H1 (cell line): ENCODE measurements at regions not wholly inside any gene's neighbourhood (a gene's known extent, or its start where the extent isn't known, plus 50 kb on each side); places are given as distances from the start of the nearest gene placed in this dataset.
A peak's percentile ranks its signal among the peaks of the same experiment; 100 is the strongest.

Experiments
- CTCF ChIA-PET: fragments of 300-600 bp; sonication (Branson Sonifier 250); formaldehyde crosslinking; loops from one replicate; lab custom pipeline; 2021; ENCODE audit not compliant: partially characterized antibody; lab: Charles Lee
- POLR2A ChIA-PET: fragments of 300-600 bp; sonication (Branson Sonifier 250); formaldehyde crosslinking; loops from one replicate; lab custom pipeline; 2021; ENCODE audit warnings: inconsistent platforms; ENCODE audit not compliant: partially characterized antibody; lab: Charles Lee
- DNase-seq, 2 experiments: peaks; one replicate each; pipeline versions ENCODE4 v3.0.0 to v3.0.0-alpha.2; 2010 to 2022; ENCODE audit warnings: low spot score in 2 of 2, low read depth in 1 of 2, mixed read lengths in 1 of 2
- FAIRE-seq: peaks from 2 replicates; lab custom pipeline; 2011; peaks lifted over from hg19 to GRCh38; lab: Jason Lieb, UNC
- H2AFZ ChIP-seq: 2 replicates; pipeline ENCODE4 v1.8.1; 2012; ENCODE audit warnings: low read length, inconsistent platforms
- H2AK5ac ChIP-seq: 2 replicates; pipeline ENCODE4 v1.6.1; 2013; ENCODE audit warnings: low read depth, low read length
- H2BK120ac ChIP-seq: replicated peaks from 2 replicates; pipeline ENCODE3; 2013; ENCODE audit warnings: low read depth, low read length, inconsistent platforms
- H2BK12ac ChIP-seq: 2 replicates; pipeline ENCODE4 v1.6.1; 2013; ENCODE audit warnings: low read depth, low read length
- H2BK15ac ChIP-seq: 2 replicates; pipeline ENCODE4 v1.6.1; 2013; ENCODE audit warnings: low read length
- H2BK20ac ChIP-seq: 2 replicates; pipeline ENCODE4 v1.6.1; 2013; ENCODE audit warnings: low read length
- H2BK5ac ChIP-seq: 2 replicates; pipeline ENCODE4 v1.6.1; 2013; ENCODE audit warnings: low read depth, low read length
- H3K14ac ChIP-seq: 2 replicates; pipeline ENCODE4 v1.6.1; 2013; ENCODE audit warnings: inconsistent platforms; ENCODE audit not compliant: insufficient read length
- H3K18ac ChIP-seq: 2 replicates; pipeline ENCODE4 v1.6.1; 2013; ENCODE audit warnings: low read length; ENCODE audit errors: extremely low read depth
- H3K23ac ChIP-seq: 2 replicates; pipeline ENCODE4 v1.6.1; 2013; ENCODE audit warnings: inconsistent platforms; ENCODE audit not compliant: insufficient read length
- H3K23me2 ChIP-seq: 2 replicates; pipeline ENCODE4 v1.6.1; 2013; ENCODE audit warnings: low read depth, low read length
- H3K27ac ChIP-seq: 2 replicates; pipeline ENCODE4 v1.6.1; 2011; ENCODE audit warnings: low read depth, low read length, inconsistent platforms
- H3K27me3 ChIP-seq, 4 experiments: replicated peaks in 1 of 4; 1 replicate in 1 of 4; 2 replicates in 3 of 4; pipeline versions ENCODE4 v1.6.1 to v1.8.1; 2011 to 2013; ENCODE audit warnings: low read length in 3 of 4, mild to moderate bottlenecking in 3 of 4, inconsistent platforms in 2 of 4, mixed read lengths in 2 of 4, moderate library complexity in 1 of 4; ENCODE audit not compliant: control insufficient read depth in 3 of 4, insufficient read depth in 3 of 4; ENCODE audit errors: extremely low read depth in 1 of 4
- H3K36me3 ChIP-seq, 4 experiments: 2 replicates each; pipeline versions ENCODE4 v1.6.1 to v1.8.1; 2011 to 2013; ENCODE audit warnings: mild to moderate bottlenecking in 4 of 4, low read length in 3 of 4, moderate library complexity in 2 of 4, control low read depth in 1 of 4, inconsistent platforms in 1 of 4; ENCODE audit not compliant: insufficient read depth in 4 of 4, control insufficient read depth in 2 of 4
- H3K4ac ChIP-seq: replicated peaks from 2 replicates; pipeline ENCODE3; 2013; ENCODE audit warnings: low read length, low read depth, mixed read lengths, inconsistent platforms; ENCODE audit not compliant: insufficient read length
- H3K4me1 ChIP-seq, 4 experiments: replicated peaks in 1 of 4; 1 replicate in 1 of 4; 2 replicates in 3 of 4; pipeline versions ENCODE4 v1.6.1 to v1.8.1; 2011 to 2013; ENCODE audit warnings: low read length in 3 of 4, inconsistent platforms in 2 of 4, mixed read lengths in 1 of 4; ENCODE audit not compliant: insufficient read depth in 4 of 4, control insufficient read depth in 3 of 4
- H3K4me2 ChIP-seq, 2 experiments: 2 replicates each; pipeline versions ENCODE4 v1.6.1 to v1.8.1; 2011 to 2013; ENCODE audit warnings: low read depth in 2 of 2, low read length in 2 of 2, control low read depth in 1 of 2, inconsistent platforms in 1 of 2, mild to moderate bottlenecking in 1 of 2; ENCODE audit not compliant: insufficient read depth in 1 of 2
- H3K4me3 ChIP-seq, 4 experiments: fragments of 200-600, 300-600 bp in 1 of 4; sonication (generic), shearing (Covaris generic), sonication (Bioruptor Twin) in 1 of 4; 2 replicates each; pipeline versions ENCODE4 v1.5.1 to v1.8.1; 2011 to 2016; ENCODE audit warnings: low read length in 4 of 4, low read depth in 3 of 4, control low read depth in 2 of 4, inconsistent platforms in 2 of 4, mild to moderate bottlenecking in 2 of 4, mixed read lengths in 1 of 4, moderate library complexity in 1 of 4; ENCODE audit not compliant: insufficient read depth in 2 of 4; ENCODE audit errors: extremely low read depth in 1 of 4
- H3K56ac ChIP-seq: replicated peaks from 2 replicates; pipeline ENCODE3; 2013; ENCODE audit warnings: low read depth, mild to moderate bottlenecking, mixed read lengths, low read length, inconsistent platforms; ENCODE audit not compliant: insufficient read length
- H3K79me1 ChIP-seq: 2 replicates; pipeline ENCODE4 v1.6.1; 2013; ENCODE audit warnings: low read depth, low read length, control low read depth
- H3K79me2 ChIP-seq, 2 experiments: 2 replicates each; pipeline versions ENCODE4 v1.6.1 to v1.8.1; 2012 to 2013; ENCODE audit warnings: low read length in 2 of 2, mild to moderate bottlenecking in 2 of 2, inconsistent platforms in 1 of 2; ENCODE audit not compliant: insufficient read depth in 2 of 2, control insufficient read depth in 1 of 2
- H3K9ac ChIP-seq, 4 experiments: replicated peaks in 1 of 4; 1 replicate in 1 of 4; 2 replicates in 3 of 4; pipeline versions ENCODE4 v1.6.1 to v1.8.1; 2011 to 2013; ENCODE audit warnings: low read depth in 3 of 4, low read length in 3 of 4, control low read depth in 2 of 4, mild to moderate bottlenecking in 2 of 4, moderate library complexity in 2 of 4, inconsistent platforms in 1 of 4; ENCODE audit errors: extremely low read depth in 1 of 4
- H3K9me3 ChIP-seq, 2 experiments: 2 replicates each; pipeline versions ENCODE4 v1.6.1 to v1.8.1; 2012 to 2013; ENCODE audit warnings: mild to moderate bottlenecking in 2 of 2, moderate library complexity in 2 of 2, control low read depth in 1 of 2, inconsistent platforms in 1 of 2, low read depth in 1 of 2, low read length in 1 of 2, mixed read lengths in 1 of 2; ENCODE audit not compliant: insufficient read depth in 2 of 2
- H4K20me1 ChIP-seq, 2 experiments: replicated peaks in 1 of 2; 2 replicates each; pipeline versions ENCODE3 to v1.8.1; 2011 to 2013; ENCODE audit warnings: inconsistent platforms in 2 of 2, low read length in 2 of 2, mild to moderate bottlenecking in 1 of 2; ENCODE audit not compliant: insufficient read depth in 2 of 2, control insufficient read depth in 1 of 2
- H4K5ac ChIP-seq: 2 replicates; pipeline ENCODE4 v1.6.1; 2013; ENCODE audit warnings: low read length, low read depth, mixed read lengths, inconsistent platforms; ENCODE audit not compliant: insufficient read length
- H4K8ac ChIP-seq: 2 replicates; pipeline ENCODE4 v1.8.0; 2013; ENCODE audit warnings: mild to moderate bottlenecking, moderate library complexity, low read length, inconsistent platforms; ENCODE audit not compliant: insufficient read depth; ENCODE audit errors: extremely low read depth
- H4K91ac ChIP-seq: replicated peaks from 2 replicates; pipeline ENCODE3; 2013; ENCODE audit warnings: low read length, mixed read lengths, inconsistent platforms; ENCODE audit not compliant: insufficient read length
- ASH2L ChIP-seq: fragments of 200-600, 300-600 bp; sonication (generic); IDR thresholded peaks from one replicate; pipeline ENCODE4 v1.7.1; 2017; ENCODE audit warnings: low read length
- CREB1 ChIP-seq: IDR thresholded peaks from 2 replicates; pipeline ENCODE4 v1.6.1; 2012; ENCODE audit warnings: inconsistent platforms
- E2F6 ChIP-seq: IDR thresholded peaks from 2 replicates; pipeline ENCODE4 v1.6.1; 2012; ENCODE audit warnings: inconsistent platforms
- EGR1 ChIP-seq: IDR thresholded peaks from 2 replicates; pipeline ENCODE4 v1.6.1; 2011; ENCODE audit warnings: low read depth, low read length, borderline replicate concordance
- HDAC6 ChIP-seq: IDR thresholded peaks from one replicate; pipeline ENCODE4 v1.7.1; 2012; ENCODE audit warnings: low read depth, mild to moderate bottlenecking, inconsistent platforms, low read length, moderate library complexity
- KDM5A ChIP-seq: fragments of 200-600 bp; IDR thresholded peaks from 2 replicates; pipeline ENCODE4 v1.7.1; 2012; ENCODE audit warnings: mild to moderate bottlenecking, low read length, inconsistent platforms, mixed read lengths
- POLR2AphosphoS5 ChIP-seq: IDR thresholded peaks from 2 replicates; pipeline ENCODE4 v1.6.1; 2011; ENCODE audit warnings: low read depth, low read length
- RAD21 ChIP-seq, 2 experiments: IDR thresholded peaks in 1 of 2; conservative IDR thresholded peaks in 1 of 2; 2 replicates each; pipeline ENCODE4 v1.6.1; 2011; ENCODE audit warnings: low read depth in 2 of 2, low read length in 2 of 2, improper control_type of control experiment in 1 of 2, inconsistent platforms in 1 of 2, mild to moderate bottlenecking in 1 of 2, moderate library complexity in 1 of 2
- RFX5 ChIP-seq: IDR thresholded peaks from 2 replicates; pipeline ENCODE4 v1.6.1; 2011; ENCODE audit warnings: low read depth, low read length, improper control_type of control experiment, borderline replicate concordance
- SIRT6 ChIP-seq: IDR thresholded peaks from one replicate; pipeline ENCODE4 v1.7.1; 2012; ENCODE audit warnings: low read length, inconsistent platforms
- ZNF274 ChIP-seq: IDR thresholded peaks from 2 replicates; pipeline ENCODE4 v1.7.0; 2012; ENCODE audit warnings: low read length, borderline replicate concordance; ENCODE audit errors: extremely low read depth
- WGBS, 2 experiments: shearing (Covaris generic) in 1 of 2; methylation state at CpG; one replicate each; pipeline versions ENCODE4 v1.1.6 to v1.1.7; 2013 to 2015; ENCODE audit warnings: low lambda C conversion rate in 2 of 2, mixed read lengths in 2 of 2, inconsistent platforms in 1 of 2, low coverage in 1 of 2, missing lambda C conversion rate in 1 of 2; ENCODE audit not compliant: insufficient replicate concordance in 2 of 2, insufficient coverage in 1 of 2, insufficient read length in 1 of 2; ENCODE audit errors: extremely low coverage in 1 of 2, missing lambda C conversion rate in 1 of 2; 5-methylcytosine and 5-hydroxymethylcytosine counted together
- TF ChIP-seq, protein P1 (sequence below), 3 experiments: IDR thresholded peaks; 1 replicate in 2 of 3; 2 replicates in 1 of 3; pipeline versions ENCODE4 v1.5.1 to v1.6.1; 2011; ENCODE audit warnings: low read length in 3 of 3, mild to moderate bottlenecking in 3 of 3, inconsistent platforms in 2 of 3, low read depth in 1 of 3, moderate library complexity in 1 of 3; ENCODE audit not compliant: insufficient read depth in 1 of 3; ENCODE audit errors: control extremely low read depth in 1 of 3

- Histone ChIP-seq H3K79me1 (no peaks in the 10 kb centered on the region), H3K9ac (no peak overlapping the region), H4K5ac (no peak overlapping the region), H2BK12ac (no peak overlapping the region), H2AFZ (no peak overlapping the region), H3K9me3 (no peaks in the 10 kb centered on the region), H4K91ac (no peak overlapping the region), H4K8ac (no peak overlapping the region), H3K23me2 (no peaks in the 10 kb centered on the region), H2BK20ac (no peak overlapping the region), H3K23ac (no peak overlapping the region), H3K27ac (no peak overlapping the region), H3K56ac (no peak overlapping the region), H3K4me1 (no peaks in the 10 kb centered on the region), H3K4me3 (no peak overlapping the region), H3K36me3 (no peaks in the 10 kb centered on the region), H2AK5ac (no peak overlapping the region), H3K18ac (no peak overlapping the region), H2BK120ac (no peak overlapping the region), H3K27me3 (no peaks in the 10 kb centered on the region), H2BK5ac (no peak overlapping the region), H3K79me2 (no peaks in the 10 kb centered on the region), H4K20me1 (no peaks in the 10 kb centered on the region), H3K4me2 (no peak overlapping the region), H3K4ac (no peak overlapping the region), H3K14ac (no peak overlapping the region), H2BK15ac (no peak overlapping the region)
- DNase-seq: no peak
- peak; percentile 58 for FAIRE-seq
- ChIA-PET CTCF (interaction anchor here (0.5 to 3.0 kb wide), 24 partner anchors 9 to 875 kb away, joined by 3 to 26 read pairs (median 4); no protein-coding TSS in a partner anchor), POLR2A (no interaction called here)
- 33% methylated on average over 2 of the region's 2 CpGs; no CpG with 5 or more reads in 1 of the 2 experiments for WGBS, 2 experiments
- TF ChIP-seq CREB1: no peak
- TF ChIP-seq RAD21 (IDR thresholded peaks at IDR 0.05 in 1 of 2, conservative IDR thresholded peaks at IDR 0.05 in 1 of 2; ENCODE audit: low read depth in 2 of 2, low read length in 2 of 2): peak; percentile 73 to 81
- no peak for TF ChIP-seq ASH2L
- no peak for TF ChIP-seq EGR1
- TF ChIP-seq, protein P1, sequence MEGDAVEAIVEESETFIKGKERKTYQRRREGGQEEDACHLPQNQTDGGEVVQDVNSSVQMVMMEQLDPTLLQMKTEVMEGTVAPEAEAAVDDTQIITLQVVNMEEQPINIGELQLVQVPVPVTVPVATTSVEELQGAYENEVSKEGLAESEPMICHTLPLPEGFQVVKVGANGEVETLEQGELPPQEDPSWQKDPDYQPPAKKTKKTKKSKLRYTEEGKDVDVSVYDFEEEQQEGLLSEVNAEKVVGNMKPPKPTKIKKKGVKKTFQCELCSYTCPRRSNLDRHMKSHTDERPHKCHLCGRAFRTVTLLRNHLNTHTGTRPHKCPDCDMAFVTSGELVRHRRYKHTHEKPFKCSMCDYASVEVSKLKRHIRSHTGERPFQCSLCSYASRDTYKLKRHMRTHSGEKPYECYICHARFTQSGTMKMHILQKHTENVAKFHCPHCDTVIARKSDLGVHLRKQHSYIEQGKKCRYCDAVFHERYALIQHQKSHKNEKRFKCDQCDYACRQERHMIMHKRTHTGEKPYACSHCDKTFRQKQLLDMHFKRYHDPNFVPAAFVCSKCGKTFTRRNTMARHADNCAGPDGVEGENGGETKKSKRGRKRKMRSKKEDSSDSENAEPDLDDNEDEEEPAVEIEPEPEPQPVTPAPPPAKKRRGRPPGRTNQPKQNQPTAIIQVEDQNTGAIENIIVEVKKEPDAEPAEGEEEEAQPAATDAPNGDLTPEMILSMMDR (IDR thresholded peaks at IDR 0.05; ENCODE audit: control extremely low read depth in 1 of 3, insufficient read depth in 1 of 3, low read depth in 1 of 3, low read length in 3 of 3): peak in 2 of 3 experiments; percentile 49 to 71; a peak in 3 of 4 replicates
- TF ChIP-seq POLR2AphosphoS5: no peak
- TF ChIP-seq E2F6: no peak
- no peak for TF ChIP-seq ZNF274
- TF ChIP-seq HDAC6: no peak
- no peak for TF ChIP-seq KDM5A
- no peak for TF ChIP-seq RFX5
- no peak for TF ChIP-seq SIRT6
Measured at GRCh38 chr2:49616800-49617199, 462.5 kb upstream of the FSHR start.
